GM21576 (cell line): ENCODE measurements at regions not wholly inside any gene's neighbourhood (a gene's known extent, or its start where the extent isn't known, plus 50 kb on each side); places are given as distances from the start of the nearest gene placed in this dataset.

Source experiments
- ATAC-seq: cut with Tn5 transposase; IDR thresholded peaks from one replicate; pipeline ENCODE4 v1.9.1; 2021; ENCODE audit warnings: mild to moderate bottlenecking, moderate library complexity; ENCODE audit not compliant: unreplicated experiment

DNA sequence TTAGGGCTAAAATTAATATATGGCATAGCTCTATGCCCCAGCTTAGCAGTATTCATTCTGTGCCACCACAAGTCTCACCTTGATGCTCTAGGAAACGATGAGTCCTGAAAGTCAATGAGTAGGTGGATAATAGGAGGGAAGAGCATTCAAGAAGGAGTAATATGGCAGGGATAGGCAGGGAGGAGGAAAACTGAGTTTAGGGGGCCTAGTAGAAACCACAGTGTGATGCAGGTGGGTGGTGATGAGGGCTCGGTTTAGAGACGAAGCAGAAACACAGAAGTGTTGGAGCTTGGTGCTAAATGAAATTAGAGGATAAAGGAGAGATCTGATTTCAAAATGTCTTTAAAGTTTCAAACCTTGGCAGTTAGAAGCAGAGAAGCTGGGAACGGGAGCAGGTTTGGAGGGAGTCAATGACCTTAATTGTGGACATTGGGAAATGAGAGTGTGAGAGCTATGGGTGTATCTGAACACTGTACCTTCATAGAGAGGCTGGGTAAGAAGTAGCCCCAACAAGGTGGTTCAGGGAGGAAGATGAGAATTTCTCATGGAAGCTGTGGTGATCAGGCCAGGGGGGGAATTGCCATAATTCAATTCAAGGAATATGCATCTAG is 144.7 kb upstream of the CPSF6 start:
- no peak for ATAC-seq

DNA sequence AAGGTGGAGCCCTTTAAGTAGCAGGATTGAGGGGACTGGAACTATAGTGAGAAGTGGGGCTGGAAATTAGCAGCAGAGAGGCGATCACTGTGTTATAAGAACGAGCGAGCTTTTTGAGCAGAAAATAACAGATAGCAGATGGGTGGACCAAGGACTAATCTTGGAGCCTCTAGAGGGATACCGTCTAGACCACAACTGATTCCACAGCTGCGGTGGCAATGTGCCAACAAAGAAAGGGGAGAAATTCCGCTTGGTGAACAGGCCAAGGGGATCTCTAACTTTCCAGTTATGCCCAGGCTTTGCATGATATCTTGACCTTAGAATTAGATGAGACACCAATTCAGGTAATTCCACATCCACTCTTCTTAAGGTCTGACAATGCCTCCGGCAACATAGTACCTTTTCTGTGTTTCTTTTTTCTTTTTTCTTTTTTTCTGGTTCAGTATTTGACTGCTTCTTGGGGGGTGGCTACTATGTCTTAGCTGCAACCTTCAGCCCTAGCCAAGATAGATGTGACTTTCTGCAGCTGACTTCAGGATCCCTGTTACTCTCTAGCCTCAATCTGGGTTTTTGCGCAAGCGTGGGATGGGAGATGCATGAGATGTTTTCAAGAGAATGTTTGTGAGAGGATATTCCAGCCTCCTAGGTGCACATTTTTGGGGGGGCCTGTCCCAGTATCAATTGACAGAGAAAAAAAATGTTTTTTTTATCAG is 143.4 kb upstream of the CPSF6 start:
- ATAC-seq, result no peak

DNA sequence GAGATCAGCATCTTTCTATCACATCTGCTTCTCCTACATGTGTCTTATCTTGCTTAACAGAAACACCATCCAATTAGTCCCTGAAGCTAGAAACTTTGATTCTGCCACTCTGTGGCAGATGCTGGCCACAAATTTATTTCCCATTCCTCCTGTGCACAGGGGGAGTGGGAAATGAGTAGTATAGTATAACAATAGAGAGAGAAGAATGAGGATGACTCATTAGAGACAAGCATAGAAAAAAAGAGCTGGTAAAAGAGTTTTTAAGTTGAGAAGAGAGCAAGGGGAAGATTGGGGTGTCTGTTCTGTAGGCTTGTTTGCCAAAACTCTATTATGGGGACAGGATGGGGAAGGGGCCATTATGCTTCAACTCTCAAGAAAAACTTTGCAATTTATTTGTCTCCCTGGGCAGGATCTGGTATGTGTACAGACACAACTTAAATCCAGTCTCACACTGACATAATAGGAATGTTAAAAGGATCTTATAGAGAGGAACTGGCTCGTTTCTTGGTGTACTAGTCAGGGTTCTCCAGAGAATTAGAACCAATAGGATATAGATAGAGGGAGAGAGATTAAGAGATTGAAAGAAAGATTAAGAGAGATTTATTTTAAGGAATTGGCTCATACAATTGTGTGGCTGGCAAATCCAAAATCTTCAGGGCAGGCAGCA is 142.6 kb upstream of the CPSF6 start:
- no peak for ATAC-seq

DNA sequence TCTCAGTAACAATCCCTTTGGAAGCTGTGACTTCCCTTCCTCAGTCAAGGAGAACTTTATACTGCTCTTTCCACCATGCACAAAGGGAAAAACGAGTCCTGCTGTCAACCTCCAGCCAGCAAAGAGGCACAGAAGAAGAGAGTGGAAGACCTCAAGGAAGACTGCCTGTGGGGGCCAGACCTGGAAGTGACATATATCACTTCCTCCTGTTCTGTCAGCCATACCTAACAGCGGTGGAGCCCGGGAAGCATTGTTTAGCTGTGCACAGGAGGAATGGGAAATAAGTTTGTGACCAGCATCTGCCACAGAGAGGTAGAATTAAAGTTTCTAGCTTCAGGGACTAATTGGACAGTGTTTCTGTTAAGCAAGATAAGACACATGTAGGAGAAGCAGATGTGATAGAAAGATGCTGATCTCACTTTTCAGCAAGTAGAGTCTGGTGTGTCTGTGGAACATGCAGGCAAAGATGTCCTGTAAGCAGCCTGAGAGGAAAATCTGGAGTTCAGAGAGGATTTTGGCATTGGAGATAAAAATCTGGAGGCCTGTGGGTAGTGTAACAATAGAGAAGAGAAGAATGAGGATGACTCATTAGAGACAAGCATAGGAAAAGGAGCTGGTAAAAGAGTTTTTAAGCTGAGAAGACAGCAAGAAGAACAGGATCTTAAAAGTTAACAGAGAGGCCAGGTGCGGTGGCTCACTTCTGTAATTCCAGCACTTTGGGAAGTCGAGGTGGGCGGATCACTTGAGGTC is 141.6 kb upstream of the CPSF6 start:
- ATAC-seq, result no peak

DNA sequence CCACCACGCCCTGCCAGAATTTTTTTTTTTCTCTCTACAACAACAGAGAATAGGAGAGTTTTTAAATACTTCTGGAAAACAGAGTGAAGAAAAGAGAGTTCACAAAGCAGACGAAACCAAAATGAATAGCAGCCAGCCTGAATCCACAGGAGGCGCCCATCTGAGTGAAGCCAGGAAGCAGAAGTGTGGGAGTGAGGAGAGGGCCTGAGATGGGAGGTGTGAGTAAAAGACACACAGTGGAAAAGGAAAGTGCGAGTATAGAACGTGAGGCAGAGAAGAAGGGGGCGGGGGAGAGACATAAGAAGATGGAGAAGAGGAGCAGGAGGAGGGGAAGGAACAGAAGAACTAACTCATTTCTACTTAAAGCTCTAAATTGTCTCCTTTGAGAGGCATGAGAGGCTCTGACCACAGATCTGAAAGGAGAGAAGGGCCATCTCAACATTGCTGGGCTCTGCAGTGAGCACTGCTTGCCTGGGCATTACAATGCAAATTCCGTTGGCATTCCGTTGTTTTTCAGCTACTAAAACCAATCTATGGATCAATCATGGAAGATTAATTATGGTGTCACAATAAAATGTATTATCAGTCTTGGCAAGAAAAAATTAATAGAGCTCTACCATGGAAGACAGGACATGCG is 140.1 kb upstream of the CPSF6 start:
- no peak for ATAC-seq

DNA sequence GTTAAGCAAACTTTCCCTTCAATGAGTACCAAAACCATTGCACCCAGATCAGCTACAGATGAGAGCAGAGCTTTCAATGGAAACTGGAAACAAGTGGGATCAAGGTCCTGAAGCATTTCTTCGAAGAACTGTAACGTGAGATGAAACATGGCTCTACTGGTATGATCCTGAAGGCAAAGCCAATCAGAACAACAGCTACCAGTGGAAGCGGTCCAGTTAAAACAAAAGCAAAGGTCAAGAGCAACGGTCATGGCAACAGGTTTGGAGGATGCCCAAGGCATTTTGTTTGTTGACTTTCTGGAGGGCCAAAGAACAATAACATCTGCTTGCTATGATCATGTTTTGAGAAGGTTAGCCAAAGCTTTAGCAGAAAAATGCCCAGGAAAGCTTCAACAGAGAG is 137.9 kb upstream of the CPSF6 start:
- ATAC-seq, result no peak

DNA sequence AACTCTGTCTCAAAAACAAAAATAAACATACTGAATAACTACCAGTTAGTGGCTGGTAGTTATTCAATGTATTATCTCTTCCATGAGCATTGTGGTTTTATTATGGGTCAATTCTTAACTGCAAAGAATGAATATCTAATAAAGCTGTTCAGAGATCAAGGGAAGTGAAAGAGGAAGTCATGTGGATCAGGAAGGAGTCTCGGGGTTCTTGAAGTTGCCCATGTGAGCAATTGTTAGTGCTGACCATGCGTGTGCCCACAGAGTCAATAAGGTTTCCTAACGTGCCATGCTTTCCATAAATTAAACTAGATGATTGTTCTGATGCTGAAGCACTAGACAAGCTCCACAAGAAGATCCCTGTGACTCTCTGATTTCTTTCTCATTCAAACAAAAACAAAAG is 136.5 kb upstream of the CPSF6 start:
- no peak for ATAC-seq

DNA sequence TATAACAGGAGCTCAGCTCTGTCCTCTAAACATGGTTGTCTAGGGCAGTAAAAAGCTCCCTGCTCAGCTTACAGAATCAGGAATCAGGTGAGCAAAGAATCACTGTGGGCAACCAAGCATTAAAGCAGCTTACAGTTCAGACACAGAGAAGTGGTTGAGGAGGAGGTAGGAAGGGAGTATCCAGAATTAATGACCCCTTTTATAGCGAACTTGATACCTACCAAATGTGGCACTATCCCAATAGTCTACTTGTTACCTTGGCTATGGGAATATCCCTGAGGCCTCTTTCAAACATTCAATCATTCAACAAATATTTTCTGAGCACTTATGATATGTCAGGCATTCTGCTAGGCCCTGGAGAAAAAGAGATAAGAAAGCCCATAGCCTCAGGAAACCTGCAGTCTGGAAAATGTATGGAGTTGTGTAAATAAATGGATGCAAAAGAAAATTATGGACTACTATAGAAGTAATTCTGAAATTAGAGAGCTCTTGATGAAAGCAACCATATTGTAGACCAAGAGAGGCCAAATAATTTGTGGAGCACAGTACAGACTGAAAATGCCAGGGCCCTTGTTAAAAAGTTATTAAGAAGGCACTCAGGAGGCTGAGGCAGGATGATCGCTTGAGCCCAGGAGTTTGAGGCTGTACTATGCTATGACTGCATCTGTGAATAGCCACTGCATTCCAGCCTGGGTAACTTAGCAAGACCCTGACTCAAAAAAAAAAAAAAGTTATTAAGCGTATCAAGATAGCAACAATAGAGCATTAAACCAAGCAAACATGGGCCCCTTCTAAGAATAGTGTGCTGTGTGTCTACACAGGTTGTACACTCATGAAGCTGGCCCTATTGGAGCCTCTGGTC is 134.0 kb upstream of the CPSF6 start:
- ATAC-seq, result no peak

DNA sequence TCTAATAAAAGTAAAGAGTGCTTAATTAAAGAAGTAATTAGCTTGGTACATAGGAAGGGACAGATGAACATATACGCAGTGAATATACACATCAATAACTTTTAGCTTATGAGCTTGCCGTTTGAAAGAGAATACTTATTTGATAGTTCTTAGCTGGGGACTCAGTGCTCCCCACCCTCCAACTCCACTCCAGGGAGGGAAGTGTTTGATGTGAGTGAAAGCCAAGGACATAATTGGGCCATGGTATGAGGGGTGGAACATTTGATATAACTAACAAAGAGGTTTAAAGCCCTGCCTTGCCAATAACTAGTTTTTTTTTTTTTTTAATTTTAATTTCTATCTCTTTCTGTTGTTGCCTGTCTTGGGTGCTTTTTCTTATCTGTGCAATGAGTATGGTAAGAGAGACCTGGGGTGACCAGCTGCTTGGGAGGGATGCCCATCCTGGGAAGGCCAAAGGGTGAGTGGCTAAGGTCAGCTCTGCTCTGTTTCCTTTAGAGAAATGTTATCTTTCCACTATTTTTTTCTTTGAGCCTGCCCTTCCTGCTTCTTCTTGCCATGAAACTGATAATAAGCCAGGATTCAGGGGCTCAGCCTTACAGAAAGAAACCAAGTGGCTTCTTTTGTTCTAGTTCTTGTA is 132.8 kb upstream of the CPSF6 start:
- no peak for ATAC-seq

DNA sequence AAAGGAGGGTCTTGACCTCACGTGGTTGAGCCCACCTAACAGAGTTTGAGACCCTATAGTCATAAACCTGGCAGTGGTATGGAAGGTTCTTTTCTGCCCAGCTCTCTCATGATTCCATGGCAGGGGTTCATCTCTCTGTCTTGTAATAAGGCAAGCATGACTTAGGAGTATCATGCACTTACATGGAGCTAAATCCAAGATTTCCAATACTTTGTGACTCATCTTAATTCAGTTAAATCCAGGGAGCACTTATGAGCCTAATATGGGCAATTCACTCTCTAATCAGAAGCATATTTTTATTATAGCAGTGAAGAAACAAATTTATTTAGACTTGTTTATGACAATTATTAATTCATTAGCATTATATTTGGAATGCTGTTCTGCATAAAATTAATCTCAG is 131.8 kb upstream of the CPSF6 start:
- ATAC-seq, result no peak

DNA sequence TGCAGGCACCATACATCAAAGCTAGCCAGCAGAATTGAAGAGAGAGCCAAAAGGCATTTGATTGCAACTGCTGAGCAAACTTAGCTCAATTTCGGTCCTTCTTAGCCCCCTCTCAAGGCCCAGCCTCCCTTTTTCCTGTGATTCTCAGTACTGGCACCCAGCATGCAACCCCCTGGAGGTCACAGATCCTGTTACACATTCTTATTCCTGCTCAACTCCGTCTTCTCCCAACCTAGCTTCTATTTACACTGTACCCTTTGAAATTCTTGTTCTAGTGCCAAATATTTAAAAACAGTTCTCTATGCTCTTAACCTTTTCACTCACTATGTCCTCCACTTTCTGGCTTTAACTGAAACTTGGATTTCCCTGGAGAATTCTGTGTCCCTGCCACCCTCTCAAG is 131.3 kb upstream of the CPSF6 start:
- ATAC-seq, result no peak

DNA sequence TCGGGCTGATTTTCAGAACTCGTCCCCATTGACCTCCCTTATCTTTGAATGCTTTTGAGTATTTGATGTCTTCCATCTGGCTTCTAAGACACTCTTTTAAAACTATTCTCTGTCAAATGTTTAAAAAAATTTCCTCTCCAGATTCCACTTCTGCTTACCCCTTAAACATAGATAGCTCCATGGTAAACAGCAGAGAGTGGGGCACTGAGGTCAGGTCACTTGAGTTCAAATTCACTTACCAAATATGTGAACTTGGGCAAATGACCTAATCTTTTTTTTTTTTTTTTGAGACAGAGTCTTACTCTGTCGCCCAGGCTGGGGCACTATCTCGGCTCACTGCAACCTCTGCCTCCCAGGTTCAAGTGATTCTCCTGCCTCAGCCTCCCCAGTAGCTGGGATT is 126.8 kb upstream of the CPSF6 start:
- no peak for ATAC-seq

DNA sequence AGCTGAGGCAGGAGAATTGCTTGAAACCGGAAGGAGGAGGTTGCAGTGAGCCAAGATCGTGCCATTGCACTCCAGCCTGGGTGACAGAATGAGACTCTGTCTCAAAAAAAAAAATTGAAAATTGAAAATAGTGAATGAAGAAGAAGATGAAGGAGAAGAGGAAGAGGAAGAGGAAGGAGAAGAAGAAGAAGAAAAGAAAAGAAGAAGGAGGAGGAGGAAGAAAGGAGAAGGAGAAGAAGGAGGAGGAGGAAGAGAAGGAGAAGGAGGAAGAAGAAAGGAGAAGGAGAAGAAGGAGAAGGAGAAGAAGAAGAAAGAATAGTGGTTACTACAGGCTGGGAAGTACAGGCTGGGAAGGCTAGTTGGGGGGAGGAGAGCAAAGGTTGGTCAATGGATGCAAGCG is 124.3 kb upstream of the CPSF6 start:
- no peak for ATAC-seq

DNA sequence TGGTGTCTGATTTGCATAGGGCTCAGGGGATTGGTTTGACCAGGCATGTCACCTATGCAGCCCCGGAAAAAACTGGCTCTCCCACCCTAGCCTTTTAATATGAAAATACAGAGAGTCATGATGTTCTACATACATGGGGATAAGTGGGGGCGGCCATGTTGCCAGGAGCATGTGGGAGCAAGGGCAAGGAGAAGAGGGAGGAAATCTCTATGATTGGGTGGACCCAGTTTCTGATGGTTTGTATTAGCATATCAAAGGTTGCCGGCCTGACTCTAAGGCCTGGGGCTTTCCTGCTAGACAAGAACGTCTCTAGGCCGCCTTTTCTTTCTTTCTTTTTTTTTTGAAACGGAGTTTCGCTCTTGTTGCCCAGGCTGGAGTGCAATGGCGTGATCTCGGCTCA is 123.4 kb upstream of the CPSF6 start:
- no peak for ATAC-seq

DNA sequence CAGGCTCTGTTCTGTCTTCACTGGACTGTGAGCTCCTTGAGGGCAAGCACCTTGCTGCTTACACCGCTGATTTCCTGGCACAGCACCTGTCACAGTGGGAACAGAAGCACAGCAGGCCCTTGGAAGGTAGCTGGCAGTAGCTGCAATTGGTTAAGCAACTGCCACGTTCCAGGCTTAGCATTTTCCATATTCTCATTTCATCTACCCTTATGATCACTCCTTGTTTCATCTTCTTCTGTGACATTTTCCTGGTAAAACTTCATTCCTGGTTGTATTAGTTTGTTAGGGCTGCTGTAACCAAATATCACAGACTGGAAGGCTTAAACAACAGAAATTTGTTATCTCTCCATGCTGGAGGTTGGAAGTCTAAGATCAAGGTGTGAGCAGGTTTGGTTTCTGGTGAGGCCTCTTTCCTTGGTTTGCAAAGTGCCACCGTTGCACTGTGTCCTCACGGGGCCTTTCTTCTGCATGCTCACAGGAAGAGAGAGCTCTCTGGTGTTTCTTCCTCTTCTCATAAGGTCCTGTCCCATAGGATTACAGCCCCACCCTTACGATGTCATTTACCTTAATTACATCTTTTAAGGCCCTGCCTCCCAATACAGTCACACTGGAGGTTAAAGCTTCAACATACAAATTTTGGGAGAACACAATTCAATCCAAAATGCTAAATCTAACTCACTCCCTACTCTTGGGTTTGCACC is 121.7 kb upstream of the CPSF6 start:
- ATAC-seq, result no peak

DNA sequence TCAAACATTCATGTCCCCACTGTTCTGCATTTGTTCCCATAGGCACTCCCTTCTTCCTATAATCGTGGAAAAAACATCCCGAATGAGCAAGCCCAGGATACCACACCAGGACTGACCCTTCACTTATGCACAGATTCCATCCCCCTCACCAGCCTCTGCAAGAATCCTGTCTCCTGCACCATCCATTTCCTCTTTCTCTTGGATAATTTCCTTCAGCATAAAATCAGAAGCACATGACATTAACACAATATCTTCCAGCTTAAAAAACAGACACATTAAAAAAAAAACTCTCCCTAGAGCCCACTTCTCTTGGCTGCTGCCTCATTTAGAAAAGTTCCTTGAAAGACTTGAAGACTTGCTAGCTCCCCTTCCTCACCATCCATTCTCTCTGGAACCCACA is 120.9 kb upstream of the CPSF6 start:
- no peak for ATAC-seq

DNA sequence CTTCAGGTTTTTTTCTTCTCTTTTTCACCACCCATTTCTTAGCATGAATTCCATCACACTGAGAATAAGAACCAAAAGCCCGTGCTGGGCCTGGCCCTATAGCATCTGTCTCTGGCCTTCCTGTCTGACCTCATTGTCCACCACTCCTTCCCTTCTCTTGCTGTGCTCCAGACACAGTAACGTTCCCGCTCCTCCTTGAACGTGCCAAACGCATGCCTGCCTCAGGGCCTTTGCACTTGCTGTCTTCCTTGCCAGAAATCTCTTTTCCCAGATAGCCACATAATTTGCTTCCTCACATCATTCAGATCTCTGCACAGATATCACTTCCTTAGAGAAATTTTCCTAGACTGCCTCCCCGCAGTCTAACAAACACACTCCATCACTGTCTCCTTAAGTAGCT is 119.6 kb upstream of the CPSF6 start:
- no peak for ATAC-seq

DNA sequence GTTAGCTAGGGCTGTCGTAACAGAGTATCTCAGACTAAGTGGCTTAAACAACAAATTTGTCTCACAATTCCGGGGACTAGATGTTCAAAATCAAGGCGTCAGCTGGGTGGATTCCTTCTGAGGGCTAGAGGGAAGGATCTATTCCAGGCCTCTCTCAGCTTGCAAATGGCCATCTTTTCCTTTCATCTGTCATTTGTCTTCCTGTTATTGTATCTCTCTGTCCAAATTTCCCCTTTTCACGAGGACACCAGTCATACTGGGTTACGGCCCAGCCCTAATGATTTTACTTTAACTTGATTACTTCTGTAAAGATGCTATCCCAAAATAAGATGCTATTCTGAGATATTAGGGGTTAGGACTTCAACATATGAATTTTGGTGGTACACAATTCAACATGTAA is 119.0 kb upstream of the CPSF6 start:
- ATAC-seq, result no peak

DNA sequence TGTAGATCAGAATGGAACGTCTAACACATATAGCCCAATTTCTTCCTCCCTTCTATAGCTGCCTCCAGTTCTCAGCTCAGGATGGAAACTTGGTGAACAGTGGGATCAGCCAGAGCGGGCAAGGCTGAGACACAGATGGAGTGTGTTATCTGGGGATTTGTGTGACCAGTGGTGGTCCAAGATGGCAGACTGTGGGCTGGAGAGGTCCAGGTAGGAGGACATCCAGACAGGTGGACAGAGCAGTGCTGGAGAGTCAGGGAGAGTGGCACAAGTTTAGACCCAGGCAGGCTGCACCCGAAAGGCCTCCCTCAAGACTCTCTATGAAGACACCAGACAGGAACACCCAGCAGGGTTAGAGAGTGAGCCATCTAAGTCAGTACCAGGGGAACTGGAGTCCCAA is 116.1 kb upstream of the CPSF6 start:
- no peak for ATAC-seq
